ENCODE measurements at regions not wholly inside any gene's neighbourhood (a gene's known extent, or its start where the extent isn't known, plus 50 kb on each side); places are given as distances from the start of the nearest gene placed in this dataset.
A peak's percentile ranks its signal among the peaks of the same experiment; 100 is the strongest.
"Not testable (repeated sequence)": the region's sequence is repeated elsewhere in the genome, so short reads cannot be mapped to it uniquely, and the experiment has no call there.

DNA sequence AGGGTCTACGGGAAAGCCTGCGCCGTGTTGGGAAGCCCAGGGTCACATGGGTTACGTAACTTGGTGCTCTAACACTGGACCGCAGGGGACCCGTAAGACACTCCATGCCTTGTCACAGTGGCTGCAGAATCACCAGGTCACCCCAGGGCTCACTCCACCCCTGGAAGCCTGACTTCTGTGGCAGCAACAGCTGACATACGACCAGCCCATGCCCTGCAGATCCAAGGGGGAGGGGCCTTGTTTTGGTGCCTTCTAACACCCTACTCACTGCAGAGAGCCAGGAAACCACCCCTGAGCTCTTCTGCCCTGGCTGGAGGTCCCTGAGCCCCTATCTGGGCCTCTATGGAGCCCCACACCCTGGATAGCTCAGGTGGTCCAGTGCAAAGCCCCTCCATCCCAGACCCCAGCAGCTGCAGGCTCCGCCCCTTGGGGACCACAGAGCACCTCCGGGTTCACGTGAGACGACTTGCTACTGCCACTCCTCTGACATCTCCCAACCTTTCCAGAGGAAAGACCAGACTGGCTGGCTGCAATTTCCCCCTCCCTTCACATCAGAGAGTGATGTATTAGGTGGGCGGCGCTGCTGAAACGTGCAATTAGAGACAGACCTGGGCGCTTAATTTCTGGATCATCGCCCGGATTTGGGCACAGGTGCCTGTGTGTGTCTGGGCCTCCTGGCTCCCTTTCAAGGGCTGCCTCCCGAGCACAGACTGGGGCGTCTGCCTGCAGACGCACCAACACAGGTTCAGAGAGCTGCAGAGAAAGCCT lies 296.6 kb upstream of the SFSWAP start:
- not testable (repeated sequence) for H2BK120ac ChIP-seq (ENCODE audit: low read depth, low read length); DNase-seq; H3K79me1 ChIP-seq (ENCODE audit: low read length); H4K5ac ChIP-seq (ENCODE audit: low read length); H3K56ac ChIP-seq (ENCODE audit: low read length); H3K4me2 ChIP-seq (ENCODE audit: low read length); H3K23ac ChIP-seq (ENCODE audit: low read length); H3K4me3 ChIP-seq (ENCODE audit: low read length); H3K9ac ChIP-seq (ENCODE audit: low read length); H3K4me1 ChIP-seq (ENCODE audit: control insufficient read depth, low read depth, low read length); H3K4ac ChIP-seq (ENCODE audit: low read depth, low read length); H3K27ac ChIP-seq (ENCODE audit: low read depth, low read length); H3K79me2 ChIP-seq (ENCODE audit: control insufficient read depth, insufficient read depth, low read length); H4K8ac ChIP-seq (ENCODE audit: low read depth, low read length); H3K36me3 ChIP-seq (ENCODE audit: control insufficient read depth, insufficient read depth, low read length); H2BK5ac ChIP-seq (ENCODE audit: low read length); H2AK5ac ChIP-seq (ENCODE audit: low read length); H2BK15ac ChIP-seq (replicated peaks; ENCODE audit: low read depth); H3K18ac ChIP-seq (ENCODE audit: low read length); H3K27me3 ChIP-seq (ENCODE audit: insufficient read depth, low read length, poor library complexity)
- WGBS (ENCODE audit: extremely low coverage, insufficient coverage, low lambda C conversion rate), result no CpG with 5 or more reads among the region's 20 CpGs

DNA sequence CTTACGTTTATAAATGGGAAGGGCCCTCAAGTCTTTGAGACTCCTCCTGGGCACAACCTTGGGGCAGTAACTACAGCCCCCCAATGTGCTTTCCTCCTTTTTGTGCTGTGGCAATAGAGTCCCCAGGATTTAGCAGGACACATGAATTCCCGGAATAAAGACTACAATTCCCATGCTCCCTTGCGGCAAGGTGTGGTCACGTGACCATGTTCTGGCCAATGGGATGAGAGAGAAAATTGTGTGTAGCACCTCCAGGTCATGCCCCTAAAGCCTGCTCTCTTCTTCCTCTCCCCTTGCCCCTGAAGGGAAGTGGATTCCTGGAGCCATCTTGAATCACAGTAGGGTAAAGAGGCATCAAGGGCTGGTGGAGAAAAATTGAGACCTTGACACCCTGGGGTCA lies 295.1 kb upstream of the SFSWAP start:
- no peak overlapping the region for H3K27ac ChIP-seq (ENCODE audit: low read depth, low read length)
- no peaks in the 10 kb centered on the region for H3K4me1 ChIP-seq (ENCODE audit: control insufficient read depth, low read depth, low read length)
- H2BK5ac ChIP-seq (ENCODE audit: low read length), result no peak overlapping the region
- no peak overlapping the region for H3K56ac ChIP-seq (ENCODE audit: low read length)
- no peaks in the 10 kb centered on the region for H3K27me3 ChIP-seq (ENCODE audit: insufficient read depth, low read length, poor library complexity)
- no peaks in the 10 kb centered on the region for H3K79me1 ChIP-seq (ENCODE audit: low read length)
- H2BK120ac ChIP-seq (ENCODE audit: low read depth, low read length), result no peak overlapping the region
- H3K4me3 ChIP-seq (ENCODE audit: low read length), result no peak overlapping the region
- H3K4me2 ChIP-seq (ENCODE audit: low read length), result no peak overlapping the region
- H3K79me2 ChIP-seq (ENCODE audit: control insufficient read depth, insufficient read depth, low read length), result no peaks in the 10 kb centered on the region
- H3K9ac ChIP-seq (ENCODE audit: low read length), result no peak overlapping the region
- no peaks in the 10 kb centered on the region for H3K36me3 ChIP-seq (ENCODE audit: control insufficient read depth, insufficient read depth, low read length)
- no peak overlapping the region for H3K23ac ChIP-seq (ENCODE audit: low read length)
- DNase-seq, result peak; percentile 49
- no CpG with 5 or more reads among the region's 4 CpGs for WGBS (ENCODE audit: extremely low coverage, insufficient coverage, low lambda C conversion rate)
- H4K8ac ChIP-seq (ENCODE audit: low read depth, low read length), result no peak overlapping the region
- H2BK15ac ChIP-seq (replicated peaks; ENCODE audit: low read depth), result no peak overlapping the region
- H3K4ac ChIP-seq (ENCODE audit: low read depth, low read length), result no peak overlapping the region
- H2AK5ac ChIP-seq (ENCODE audit: low read length), result no peak overlapping the region
- no peak overlapping the region for H3K18ac ChIP-seq (ENCODE audit: low read length)
- H4K5ac ChIP-seq (ENCODE audit: low read length), result no peak overlapping the region

DNA sequence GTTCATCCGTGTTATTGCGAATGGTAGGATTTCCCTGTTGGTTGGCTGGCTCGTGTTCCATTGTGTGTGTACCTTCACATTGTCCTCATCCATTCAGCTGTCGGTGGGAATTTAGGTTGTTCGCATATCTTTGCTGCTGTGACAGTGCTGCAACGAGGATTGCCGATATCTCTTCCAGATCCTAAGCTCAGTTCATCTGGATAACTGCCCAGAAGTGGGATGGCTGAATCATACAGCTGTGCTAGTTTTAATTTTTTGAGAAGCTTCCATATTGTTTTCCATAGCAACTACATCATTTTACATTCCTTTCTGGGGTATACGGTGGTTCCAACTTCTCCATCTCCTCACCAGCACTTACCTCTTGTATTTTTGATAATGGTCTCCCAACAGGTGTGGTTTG lies 292.8 kb upstream of the SFSWAP start:
- Histone ChIP-seq H3K79me1 (ENCODE audit: low read length) (no peaks in the 10 kb centered on the region), H4K8ac (ENCODE audit: low read depth, low read length) (no peak overlapping the region), H2BK120ac (ENCODE audit: low read depth, low read length) (no peak overlapping the region), H3K27ac (ENCODE audit: low read depth, low read length) (no peak overlapping the region), H3K23ac (ENCODE audit: low read length) (no peak overlapping the region), H2BK5ac (ENCODE audit: low read length) (no peak overlapping the region), H3K9ac (ENCODE audit: low read length) (no peak overlapping the region), H2AK5ac (ENCODE audit: low read length) (no peak overlapping the region), H3K4me3 (ENCODE audit: low read length) (no peak overlapping the region), H3K4ac (ENCODE audit: low read depth, low read length) (no peak overlapping the region), H3K4me2 (ENCODE audit: low read length) (no peak overlapping the region), H3K27me3 (ENCODE audit: insufficient read depth, low read length, poor library complexity) (no peaks in the 10 kb centered on the region), H2BK15ac (replicated peaks; ENCODE audit: low read depth) (no peak overlapping the region), H3K18ac (ENCODE audit: low read length) (no peak overlapping the region), H3K79me2 (ENCODE audit: control insufficient read depth, insufficient read depth, low read length) (no peaks in the 10 kb centered on the region), H3K56ac (ENCODE audit: low read length) (no peak overlapping the region), H3K4me1 (ENCODE audit: control insufficient read depth, low read depth, low read length) (no peaks in the 10 kb centered on the region), H4K5ac (ENCODE audit: low read length) (no peak overlapping the region), H3K36me3 (ENCODE audit: control insufficient read depth, insufficient read depth, low read length) (no peaks in the 10 kb centered on the region)
- no CpG with 5 or more reads among the region's 8 CpGs for WGBS (ENCODE audit: extremely low coverage, insufficient coverage, low lambda C conversion rate)
- no peak for DNase-seq

DNA sequence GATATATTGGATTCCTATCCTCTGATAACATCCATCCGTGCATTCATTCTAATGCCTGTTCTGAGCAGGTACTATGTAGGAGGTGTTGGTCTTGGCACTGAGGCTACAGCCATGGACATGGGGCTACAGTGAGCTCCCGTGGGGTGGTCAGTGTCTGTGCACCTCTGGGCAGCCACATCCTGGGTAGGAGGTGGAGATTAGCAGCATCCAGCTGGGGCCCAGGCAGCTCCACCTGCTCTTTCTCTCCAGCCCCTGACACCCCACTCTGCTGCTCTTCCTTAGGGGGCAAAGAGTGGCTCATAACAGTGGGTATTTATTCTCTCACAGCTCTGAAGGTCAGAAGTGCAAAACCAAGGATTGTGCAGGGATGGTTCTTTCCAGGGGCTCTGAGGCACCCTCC lies 292.0 kb upstream of the SFSWAP start:
- Histone ChIP-seq H3K27ac (ENCODE audit: low read depth, low read length) (no peak overlapping the region), H3K27me3 (ENCODE audit: insufficient read depth, low read length, poor library complexity) (no peaks in the 10 kb centered on the region), H4K8ac (ENCODE audit: low read depth, low read length) (no peak overlapping the region), H3K56ac (ENCODE audit: low read length) (no peak overlapping the region), H3K18ac (ENCODE audit: low read length) (no peak overlapping the region), H2BK15ac (replicated peaks; ENCODE audit: low read depth) (no peak overlapping the region), H3K4ac (ENCODE audit: low read depth, low read length) (no peak overlapping the region), H3K79me2 (ENCODE audit: control insufficient read depth, insufficient read depth, low read length) (no peaks in the 10 kb centered on the region), H2AK5ac (ENCODE audit: low read length) (no peak overlapping the region), H2BK120ac (ENCODE audit: low read depth, low read length) (no peak overlapping the region), H3K9ac (ENCODE audit: low read length) (no peak overlapping the region), H3K4me3 (ENCODE audit: low read length) (no peak overlapping the region), H3K79me1 (ENCODE audit: low read length) (no peaks in the 10 kb centered on the region), H2BK5ac (ENCODE audit: low read length) (no peak overlapping the region), H3K4me1 (ENCODE audit: control insufficient read depth, low read depth, low read length) (no peaks in the 10 kb centered on the region), H3K4me2 (ENCODE audit: low read length) (no peak overlapping the region), H3K36me3 (ENCODE audit: control insufficient read depth, insufficient read depth, low read length) (no peaks in the 10 kb centered on the region), H3K23ac (ENCODE audit: low read length) (no peak overlapping the region), H4K5ac (ENCODE audit: low read length) (no peak overlapping the region)
- no peak for DNase-seq
- WGBS (ENCODE audit: extremely low coverage, insufficient coverage, low lambda C conversion rate), result no CpG with 5 or more reads among the region's 2 CpGs

DNA sequence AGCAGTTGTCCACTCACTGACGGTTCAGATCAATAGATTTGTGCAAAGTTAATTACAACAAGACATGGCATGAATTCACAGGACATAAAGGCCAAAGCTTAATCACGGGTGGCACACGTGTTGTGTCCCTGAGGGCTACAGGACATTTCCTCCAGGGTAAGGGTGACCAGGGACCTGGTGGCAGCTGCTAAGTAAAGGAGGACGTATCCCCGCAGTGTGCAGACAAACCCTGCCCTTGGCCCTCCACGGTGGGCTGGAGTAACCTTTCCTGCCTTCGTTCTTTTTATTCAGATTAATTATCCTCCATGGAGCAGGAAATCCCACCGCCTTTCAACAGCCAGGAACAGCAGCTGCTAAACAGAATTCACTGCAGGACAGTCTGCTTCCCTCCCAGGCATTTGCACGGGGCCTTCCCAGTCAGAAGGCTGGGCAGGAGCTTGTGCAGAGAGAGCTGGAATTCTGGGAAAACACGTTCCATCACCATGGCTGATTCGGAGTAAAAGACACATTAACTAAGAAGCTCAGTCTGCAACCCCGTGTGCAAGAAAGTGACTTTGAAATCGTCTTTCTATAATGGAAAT lies 289.9 kb upstream of the SFSWAP start:
- Histone ChIP-seq H3K23ac (ENCODE audit: low read length) (no peak overlapping the region), H3K18ac (ENCODE audit: low read length) (no peak overlapping the region), H3K27ac (ENCODE audit: low read depth, low read length) (no peak overlapping the region), H2BK15ac (replicated peaks; ENCODE audit: low read depth) (no peak overlapping the region), H3K4me1 (ENCODE audit: control insufficient read depth, low read depth, low read length) (no peaks in the 10 kb centered on the region), H3K4me2 (ENCODE audit: low read length) (no peak overlapping the region), H3K4me3 (ENCODE audit: low read length) (no peak overlapping the region), H3K79me1 (ENCODE audit: low read length) (no peaks in the 10 kb centered on the region), H3K27me3 (ENCODE audit: insufficient read depth, low read length, poor library complexity) (no peaks in the 10 kb centered on the region), H3K36me3 (ENCODE audit: control insufficient read depth, insufficient read depth, low read length) (no peaks in the 10 kb centered on the region), H3K56ac (ENCODE audit: low read length) (no peak overlapping the region), H4K8ac (ENCODE audit: low read depth, low read length) (no peak overlapping the region), H2BK5ac (ENCODE audit: low read length) (no peak overlapping the region), H4K5ac (ENCODE audit: low read length) (no peak overlapping the region), H3K9ac (ENCODE audit: low read length) (no peak overlapping the region), H2AK5ac (ENCODE audit: low read length) (no peak overlapping the region), H3K4ac (ENCODE audit: low read depth, low read length) (no peak overlapping the region), H3K79me2 (ENCODE audit: control insufficient read depth, insufficient read depth, low read length) (no peaks in the 10 kb centered on the region), H2BK120ac (ENCODE audit: low read depth, low read length) (no peak overlapping the region)
- no CpG with 5 or more reads among the region's 13 CpGs for WGBS (ENCODE audit: extremely low coverage, insufficient coverage, low lambda C conversion rate)
- no peak for DNase-seq

Measured in mesendoderm (in vitro differentiated cells).